Neural cell (in vitro differentiated cells): ENCODE measurements at regions not wholly inside any gene's neighbourhood (a gene's known extent, or its start where the extent isn't known, plus 50 kb on each side); places are given as distances from the start of the nearest gene placed in this dataset.

Experiments
- EP300 ChIP-seq: fragments of 450-650 bp; conservative IDR thresholded peaks from 2 replicates; pipeline ENCODE4 v1.6.1; 2014; ENCODE audit warnings: antibody characterized with exemption, mild to moderate bottlenecking, moderate library complexity; ENCODE audit not compliant: poor library complexity, severe bottlenecking
- EZH2 ChIP-seq: fragments of 200-600, 300-800 bp; shearing (Covaris generic), sonication (generic); IDR thresholded peaks from 2 replicates; pipeline ENCODE4 v1.6.1; 2014; ENCODE audit warnings: antibody characterized with exemption, low read length, borderline replicate concordance, mild to moderate bottlenecking; ENCODE audit not compliant: insufficient read depth, poor library complexity, severe bottlenecking
- MXI1 ChIP-seq: fragments of 450-650 bp; conservative IDR thresholded peaks from 2 replicates; pipeline ENCODE4 v1.6.1; 2014; ENCODE audit warnings: antibody characterized with exemption, mild to moderate bottlenecking; ENCODE audit not compliant: poor library complexity, severe bottlenecking
- POLR2AphosphoS5 ChIP-seq: IDR thresholded peaks from 2 replicates; pipeline ENCODE4 v1.6.1; 2012
- RAD21 ChIP-seq: fragments of 450-650 bp; conservative IDR thresholded peaks from 2 replicates; pipeline ENCODE4 v1.6.1; 2014; ENCODE audit warnings: antibody characterized with exemption, mild to moderate bottlenecking, moderate library complexity
- SMC3 ChIP-seq: fragments of 450-650 bp; conservative IDR thresholded peaks from 2 replicates; pipeline ENCODE4 v1.6.1; 2014; ENCODE audit warnings: antibody characterized with exemption, mild to moderate bottlenecking, moderate library complexity; ENCODE audit not compliant: poor library complexity
- TAF1 ChIP-seq: IDR thresholded peaks from 2 replicates; pipeline ENCODE4 v1.6.1; 2012; ENCODE audit warnings: low read depth
- TF ChIP-seq, protein P1 (sequence below): fragments of 450-650 bp; IDR thresholded peaks from 2 replicates; pipeline ENCODE4 v1.5.1; 2014; ENCODE audit warnings: antibody characterized with exemption, mild to moderate bottlenecking, moderate library complexity; ENCODE audit not compliant: poor library complexity, severe bottlenecking
- TF ChIP-seq, protein P2 (sequence below): IDR thresholded peaks from 2 replicates; pipeline ENCODE4 v1.6.1; 2012; ENCODE audit warnings: borderline replicate concordance

GRCh38 chr6:8819446-8819845 is 384.1 kb upstream of the SLC35B3 start:
- TF ChIP-seq EZH2 (no peak), TAF1 (no peak), EP300 (no peak), POLR2AphosphoS5 (no peak), MXI1 (no peak), SMC3 (no peak), RAD21 (no peak)
- TF ChIP-seq, protein P1, sequence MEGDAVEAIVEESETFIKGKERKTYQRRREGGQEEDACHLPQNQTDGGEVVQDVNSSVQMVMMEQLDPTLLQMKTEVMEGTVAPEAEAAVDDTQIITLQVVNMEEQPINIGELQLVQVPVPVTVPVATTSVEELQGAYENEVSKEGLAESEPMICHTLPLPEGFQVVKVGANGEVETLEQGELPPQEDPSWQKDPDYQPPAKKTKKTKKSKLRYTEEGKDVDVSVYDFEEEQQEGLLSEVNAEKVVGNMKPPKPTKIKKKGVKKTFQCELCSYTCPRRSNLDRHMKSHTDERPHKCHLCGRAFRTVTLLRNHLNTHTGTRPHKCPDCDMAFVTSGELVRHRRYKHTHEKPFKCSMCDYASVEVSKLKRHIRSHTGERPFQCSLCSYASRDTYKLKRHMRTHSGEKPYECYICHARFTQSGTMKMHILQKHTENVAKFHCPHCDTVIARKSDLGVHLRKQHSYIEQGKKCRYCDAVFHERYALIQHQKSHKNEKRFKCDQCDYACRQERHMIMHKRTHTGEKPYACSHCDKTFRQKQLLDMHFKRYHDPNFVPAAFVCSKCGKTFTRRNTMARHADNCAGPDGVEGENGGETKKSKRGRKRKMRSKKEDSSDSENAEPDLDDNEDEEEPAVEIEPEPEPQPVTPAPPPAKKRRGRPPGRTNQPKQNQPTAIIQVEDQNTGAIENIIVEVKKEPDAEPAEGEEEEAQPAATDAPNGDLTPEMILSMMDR: no peak
- TF ChIP-seq, protein P2, sequence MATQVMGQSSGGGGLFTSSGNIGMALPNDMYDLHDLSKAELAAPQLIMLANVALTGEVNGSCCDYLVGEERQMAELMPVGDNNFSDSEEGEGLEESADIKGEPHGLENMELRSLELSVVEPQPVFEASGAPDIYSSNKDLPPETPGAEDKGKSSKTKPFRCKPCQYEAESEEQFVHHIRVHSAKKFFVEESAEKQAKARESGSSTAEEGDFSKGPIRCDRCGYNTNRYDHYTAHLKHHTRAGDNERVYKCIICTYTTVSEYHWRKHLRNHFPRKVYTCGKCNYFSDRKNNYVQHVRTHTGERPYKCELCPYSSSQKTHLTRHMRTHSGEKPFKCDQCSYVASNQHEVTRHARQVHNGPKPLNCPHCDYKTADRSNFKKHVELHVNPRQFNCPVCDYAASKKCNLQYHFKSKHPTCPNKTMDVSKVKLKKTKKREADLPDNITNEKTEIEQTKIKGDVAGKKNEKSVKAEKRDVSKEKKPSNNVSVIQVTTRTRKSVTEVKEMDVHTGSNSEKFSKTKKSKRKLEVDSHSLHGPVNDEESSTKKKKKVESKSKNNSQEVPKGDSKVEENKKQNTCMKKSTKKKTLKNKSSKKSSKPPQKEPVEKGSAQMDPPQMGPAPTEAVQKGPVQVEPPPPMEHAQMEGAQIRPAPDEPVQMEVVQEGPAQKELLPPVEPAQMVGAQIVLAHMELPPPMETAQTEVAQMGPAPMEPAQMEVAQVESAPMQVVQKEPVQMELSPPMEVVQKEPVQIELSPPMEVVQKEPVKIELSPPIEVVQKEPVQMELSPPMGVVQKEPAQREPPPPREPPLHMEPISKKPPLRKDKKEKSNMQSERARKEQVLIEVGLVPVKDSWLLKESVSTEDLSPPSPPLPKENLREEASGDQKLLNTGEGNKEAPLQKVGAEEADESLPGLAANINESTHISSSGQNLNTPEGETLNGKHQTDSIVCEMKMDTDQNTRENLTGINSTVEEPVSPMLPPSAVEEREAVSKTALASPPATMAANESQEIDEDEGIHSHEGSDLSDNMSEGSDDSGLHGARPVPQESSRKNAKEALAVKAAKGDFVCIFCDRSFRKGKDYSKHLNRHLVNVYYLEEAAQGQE: no peak
